Activated CD8-positive, alpha-beta T cell treated with anti-CD3 and anti-CD28 coated beads for 36 hours (primary cell): ENCODE measurements at regions not wholly inside any gene's neighbourhood (a gene's known extent, or its start where the extent isn't known, plus 50 kb on each side); places are given as distances from the start of the nearest gene placed in this dataset.

Source experiments
- ATAC-seq: fragments of 200-7000 bp; cut with Tn5 transposase; one replicate; pipeline ENCODE4 v1.10.0; 2021; ENCODE audit warnings: mild to moderate bottlenecking, moderate library complexity
- CTCF ChIA-PET: fragments of 350-600 bp; sonication (Branson Sonifier 250); formaldehyde crosslinking; loops from one replicate; lab custom pipeline; 2021; ENCODE audit warnings: antibody characterized with exemption; lab: Charles Lee
- POLR2A ChIA-PET: fragments of 350-600 bp; sonication (Branson Sonifier 250); formaldehyde crosslinking; loops from one replicate; lab custom pipeline; 2021; ENCODE audit warnings: antibody characterized with exemption; lab: Charles Lee
- DNase-seq: peaks from one replicate; pipeline ENCODE4 v3.0.0-alpha.2; 2020
- H3K27ac Mint-ChIP-seq: one replicate; pipeline ENCODE4 v1.8.0; 2021; ENCODE audit warnings: mild to moderate bottlenecking, mixed read lengths
- H3K27me3 Mint-ChIP-seq: one replicate; pipeline ENCODE4 v1.8.0; 2021; ENCODE audit warnings: mixed read lengths
- H3K36me3 Mint-ChIP-seq: one replicate; pipeline ENCODE4 v1.8.0; 2021; ENCODE audit warnings: low read depth, mixed read lengths
- H3K4me1 Mint-ChIP-seq: one replicate; pipeline ENCODE4 v1.8.0; 2021; ENCODE audit warnings: low read depth, mixed read lengths
- H3K4me3 Mint-ChIP-seq: one replicate; pipeline ENCODE4 v1.8.0; 2021; ENCODE audit warnings: mild to moderate bottlenecking, moderate library complexity, mixed read lengths
- H3K9me3 Mint-ChIP-seq: one replicate; pipeline ENCODE4 v1.8.0; 2021; ENCODE audit warnings: mixed read lengths
- intact Hi-C: fragments of 100-400 bp; cut with micrococcal nuclease; formaldehyde crosslinking; loops from one replicate; pipeline ENCODE4 v1.10.0; 2022
- TF ChIP-seq, protein P1 (sequence below): fragments of 200-600 bp; IDR thresholded peaks from one replicate; pipeline ENCODE4 v1.8.0; 2022; ENCODE audit warnings: antibody characterized with exemption, mild to moderate bottlenecking

DNA sequence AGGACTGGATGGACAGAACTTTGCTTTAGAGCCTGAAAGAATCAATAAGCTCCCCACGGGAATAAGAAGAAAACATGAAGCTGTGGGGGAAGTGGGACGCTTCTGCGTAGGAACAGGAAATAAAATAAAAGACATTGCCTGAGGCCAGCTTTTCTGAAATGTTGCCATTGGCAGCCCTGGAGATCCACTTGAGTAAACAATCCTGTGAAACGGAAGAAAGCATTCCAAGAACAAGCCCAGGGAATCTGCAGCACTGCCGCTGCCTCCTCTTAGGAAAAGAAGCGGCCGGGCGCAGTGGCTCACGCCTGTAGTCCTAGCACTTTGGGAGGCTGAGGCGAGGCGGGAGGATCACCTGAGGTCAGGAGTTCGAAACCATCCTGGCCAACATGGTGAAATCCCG, 182.3 kb upstream of the RALGAPA2 start:
- Mint-ChIP-seq H3K4me1 (no peaks in the 10 kb centered on the region), H3K27ac (no peak overlapping the region), H3K9me3 (no peaks in the 10 kb centered on the region), H3K36me3 (no peaks in the 10 kb centered on the region), H3K4me3 (no peak overlapping the region), H3K27me3 (peaks cover 2% of the 10 kb centered on the region)
- TF ChIP-seq, protein P1, sequence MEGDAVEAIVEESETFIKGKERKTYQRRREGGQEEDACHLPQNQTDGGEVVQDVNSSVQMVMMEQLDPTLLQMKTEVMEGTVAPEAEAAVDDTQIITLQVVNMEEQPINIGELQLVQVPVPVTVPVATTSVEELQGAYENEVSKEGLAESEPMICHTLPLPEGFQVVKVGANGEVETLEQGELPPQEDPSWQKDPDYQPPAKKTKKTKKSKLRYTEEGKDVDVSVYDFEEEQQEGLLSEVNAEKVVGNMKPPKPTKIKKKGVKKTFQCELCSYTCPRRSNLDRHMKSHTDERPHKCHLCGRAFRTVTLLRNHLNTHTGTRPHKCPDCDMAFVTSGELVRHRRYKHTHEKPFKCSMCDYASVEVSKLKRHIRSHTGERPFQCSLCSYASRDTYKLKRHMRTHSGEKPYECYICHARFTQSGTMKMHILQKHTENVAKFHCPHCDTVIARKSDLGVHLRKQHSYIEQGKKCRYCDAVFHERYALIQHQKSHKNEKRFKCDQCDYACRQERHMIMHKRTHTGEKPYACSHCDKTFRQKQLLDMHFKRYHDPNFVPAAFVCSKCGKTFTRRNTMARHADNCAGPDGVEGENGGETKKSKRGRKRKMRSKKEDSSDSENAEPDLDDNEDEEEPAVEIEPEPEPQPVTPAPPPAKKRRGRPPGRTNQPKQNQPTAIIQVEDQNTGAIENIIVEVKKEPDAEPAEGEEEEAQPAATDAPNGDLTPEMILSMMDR: no peak
- DNase-seq (no peak), ATAC-seq (no peak)
- ChIA-PET CTCF (no interaction called here), POLR2A (no interaction called here)
- intact Hi-C loops: no loop called here

DNA sequence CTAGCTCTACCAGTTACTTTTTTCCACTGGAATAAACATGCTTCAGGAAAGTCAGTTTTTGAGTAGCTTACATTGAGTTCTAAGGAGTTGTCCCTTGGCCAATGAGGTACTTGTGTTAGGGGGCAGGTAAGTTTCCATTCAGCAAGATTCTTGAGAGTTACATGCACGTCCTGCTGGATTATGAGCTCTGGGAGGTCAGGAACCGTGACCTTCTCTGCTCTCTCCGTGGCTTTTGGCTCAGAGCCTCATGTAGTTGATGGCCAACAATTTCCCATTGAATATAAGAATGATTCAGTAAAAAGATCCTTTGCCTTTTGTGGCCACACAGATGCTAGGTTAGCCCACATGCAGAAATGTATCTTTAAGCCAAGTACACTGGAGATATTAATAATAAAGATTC, 181.8 kb upstream of the RALGAPA2 start:
- Mint-ChIP-seq H3K36me3 (no peaks in the 10 kb centered on the region), H3K27me3 (peaks cover 3% of the 10 kb centered on the region), H3K9me3 (no peaks in the 10 kb centered on the region), H3K4me3 (no peak overlapping the region), H3K4me1 (no peaks in the 10 kb centered on the region), H3K27ac (no peak overlapping the region)
- CTCF ChIA-PET: no interaction called here
- POLR2A ChIA-PET: no interaction called here
- no peak for ATAC-seq
- TF ChIP-seq, protein P1: no peak
- intact Hi-C loops: no loop called here
- DNase-seq: no peak

DNA sequence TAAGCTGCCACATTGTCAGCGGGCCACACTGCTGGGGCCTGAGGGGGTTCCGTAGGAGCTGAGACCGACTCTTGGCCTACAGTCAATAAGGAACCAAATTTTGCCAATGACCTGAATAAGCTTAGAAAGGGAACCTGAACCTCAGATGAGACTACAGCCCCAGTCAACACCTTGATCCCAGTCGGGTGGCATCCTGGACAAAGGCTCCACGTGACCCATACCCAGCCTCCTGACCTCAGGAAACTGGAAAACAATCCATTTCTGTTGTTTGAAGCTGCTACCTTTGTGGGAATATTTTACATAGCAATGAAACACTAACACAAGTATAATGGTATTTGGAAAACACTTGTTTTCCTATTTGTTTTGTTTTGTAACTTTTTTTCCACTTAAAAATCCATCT, 179.9 kb upstream of the RALGAPA2 start:
- intact Hi-C loops: no loop called here
- ChIA-PET POLR2A (no interaction called here), CTCF (no interaction called here)
- Mint-ChIP-seq H3K9me3 (no peaks in the 10 kb centered on the region), H3K27ac (no peak overlapping the region), H3K36me3 (no peaks in the 10 kb centered on the region), H3K4me3 (no peak overlapping the region), H3K4me1 (no peaks in the 10 kb centered on the region), H3K27me3 (peaks cover 7% of the 10 kb centered on the region)
- no peak for ATAC-seq
- no peak for DNase-seq
- TF ChIP-seq, protein P1: no peak

DNA sequence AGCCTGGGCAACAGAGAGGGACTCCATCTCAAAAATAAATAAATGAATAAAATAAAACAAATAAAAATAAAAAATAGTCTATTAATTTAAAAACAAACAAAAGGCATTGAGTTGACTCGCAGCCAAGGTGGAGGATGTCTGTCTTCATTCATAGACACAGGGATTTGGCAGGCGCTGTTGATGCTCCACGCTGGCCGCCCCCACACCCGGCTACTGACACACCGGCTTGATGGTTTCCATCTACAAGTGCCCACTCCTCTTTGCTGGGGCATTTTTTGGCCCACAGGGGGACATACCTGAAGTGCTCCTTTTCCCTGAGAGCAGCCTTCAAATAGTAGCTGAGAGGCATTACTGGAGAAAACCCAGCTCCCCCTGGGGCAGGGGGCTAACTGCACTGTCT, 178.3 kb upstream of the RALGAPA2 start:
- TF ChIP-seq, protein P1: no peak
- DNase-seq (no peak), ATAC-seq (no peak)
- Mint-ChIP-seq H3K4me3 (no peak overlapping the region), H3K4me1 (no peaks in the 10 kb centered on the region), H3K27me3 (peaks cover 7% of the 10 kb centered on the region), H3K27ac (no peak overlapping the region), H3K36me3 (no peaks in the 10 kb centered on the region), H3K9me3 (no peaks in the 10 kb centered on the region)
- CTCF ChIA-PET: no interaction called here
- POLR2A ChIA-PET: no interaction called here
- intact Hi-C loops: no loop called here

DNA sequence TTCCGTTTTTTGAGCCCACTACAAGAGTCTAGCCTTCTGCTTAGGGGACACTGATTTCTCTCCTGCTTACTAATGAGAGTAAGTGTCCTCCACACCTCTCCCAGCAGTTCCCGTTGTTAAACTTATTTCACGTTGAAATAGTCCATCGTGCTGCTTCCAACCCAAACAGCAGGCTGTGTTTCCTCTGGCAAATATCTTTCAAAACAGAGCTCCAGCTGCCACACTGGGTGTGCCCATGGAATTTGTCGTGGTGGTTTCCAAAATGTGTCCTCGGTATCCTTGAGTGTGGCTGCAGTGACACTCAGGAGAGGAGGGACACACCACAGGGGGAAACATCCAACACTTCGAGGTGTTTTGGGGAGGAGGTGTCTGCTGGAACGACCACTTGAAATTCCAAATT, 176.5 kb upstream of the RALGAPA2 start:
- Mint-ChIP-seq H3K27ac (no peak overlapping the region), H3K9me3 (no peaks in the 10 kb centered on the region), H3K36me3 (no peaks in the 10 kb centered on the region), H3K4me3 (no peak overlapping the region), H3K4me1 (no peaks in the 10 kb centered on the region), H3K27me3 (peaks cover 7% of the 10 kb centered on the region)
- CTCF ChIA-PET: interaction anchor here (1.5 kb wide), 1 partner anchor 12 kb away, joined by 3 read pairs; no protein-coding TSS in a partner anchor
- POLR2A ChIA-PET: no interaction called here
- TF ChIP-seq, protein P1: no peak
- intact Hi-C loops: no loop called here
- DNase-seq: no peak
- ATAC-seq: no peak
